Stomach (tissue), 8 donors: ENCODE measurements at regions not wholly inside any gene's neighbourhood (a gene's known extent, or its start where the extent isn't known, plus 50 kb on each side); places are given as distances from the start of the nearest gene placed in this dataset.
"Not testable (repeated sequence)": the region's sequence is repeated elsewhere in the genome, so short reads cannot be mapped to it uniquely, and the experiment has no call there.

Source experiments
- DNase-seq, 2 donors: peaks; one replicate each; pipeline versions ENCODE4 v3.0.0 to v3.0.0-alpha.2; 2013 to 2019
- H3K27ac ChIP-seq, 5 donors: fragments of 200-600 bp in 4 of 5; sonication (generic) in 4 of 5; one replicate each; pipeline ENCODE4 v1.5.1; 2013 to 2019; ENCODE audit warnings: mild to moderate bottlenecking in 1 of 5, moderate library complexity in 1 of 5
- H3K27me3 ChIP-seq, 3 donors: fragments of 200-600 bp; sonication (generic); one replicate each; pipeline ENCODE4 v1.5.1; 2017 to 2019; ENCODE audit warnings: mixed run types in 1 of 3
- H3K36me3 ChIP-seq, 4 donors: fragments of 200-600 bp; sonication (generic); 1 replicate in 3 of 4; 2 replicates in 1 of 4; pipeline ENCODE4 v1.5.1; 2016 to 2019
- H3K4me1 ChIP-seq, 4 donors: fragments of 200-600 bp; sonication (generic); one replicate each; pipeline ENCODE4 v1.5.1; 2016 to 2019
- H3K4me3 ChIP-seq, 4 donors: fragments of 200-600 bp; sonication (generic) in 3 of 4; one replicate each; pipeline ENCODE4 v1.5.1; 2016 to 2019; ENCODE audit warnings: mild to moderate bottlenecking in 1 of 4
- H3K9me3 ChIP-seq, 4 donors: fragments of 200-600 bp; sonication (generic); one replicate each; pipeline ENCODE4 v1.5.1; 2016 to 2019
- EP300 ChIP-seq: sonication (generic); formaldehyde crosslinking; IDR thresholded peaks from one replicate; pipeline ENCODE4 v1.6.1; 2017; ENCODE audit warnings: antibody characterized with exemption
- POLR2A ChIP-seq, 4 donors: fragments of 450-650 bp; IDR thresholded peaks; one replicate each; pipeline ENCODE4 v1.6.1; 2016; ENCODE audit warnings: antibody characterized with exemption in 4 of 4, control low read depth in 2 of 4, mild to moderate bottlenecking in 1 of 4, moderate library complexity in 1 of 4
- POLR2AphosphoS5 ChIP-seq, 3 donors: sonication (generic); formaldehyde crosslinking; IDR thresholded peaks; one replicate each; pipeline ENCODE4 v1.6.1; 2016; ENCODE audit warnings: antibody characterized with exemption in 3 of 3
- whole genome bisulfite sequencing, 5 donors: extraction: QIAGEN DNeasy Blood & Tissue Kit in 3 of 5; methylation state at CpG; one replicate each; pipeline versions ENCODE4 v1.1.5 to v1.1.7; 2013 to 2018; 5-methylcytosine and 5-hydroxymethylcytosine counted together
- intact Hi-C: fragments of 100-400 bp; cut with DNase I; formaldehyde crosslinking; loops from one replicate; pipeline ENCODE4 v1.15.1; 2023; ENCODE audit warnings: low total_unique reads
- TF ChIP-seq, protein P1 (sequence below), 7 experiments: fragments of 450-650 bp in 4 of 7; fragments of 200-600 bp in 3 of 7; sonication (generic) in 3 of 7; IDR thresholded peaks; one replicate each; pipeline ENCODE4 v1.5.1; 2016 to 2019; ENCODE audit warnings: antibody characterized with exemption in 7 of 7, control low read depth in 2 of 7, mild to moderate bottlenecking in 1 of 7
- donor health status: healthy with polysubstance abuse.
- donor health status: Bipolar disorder and iron deficiency.
- donor health status: healthy.

DNA sequence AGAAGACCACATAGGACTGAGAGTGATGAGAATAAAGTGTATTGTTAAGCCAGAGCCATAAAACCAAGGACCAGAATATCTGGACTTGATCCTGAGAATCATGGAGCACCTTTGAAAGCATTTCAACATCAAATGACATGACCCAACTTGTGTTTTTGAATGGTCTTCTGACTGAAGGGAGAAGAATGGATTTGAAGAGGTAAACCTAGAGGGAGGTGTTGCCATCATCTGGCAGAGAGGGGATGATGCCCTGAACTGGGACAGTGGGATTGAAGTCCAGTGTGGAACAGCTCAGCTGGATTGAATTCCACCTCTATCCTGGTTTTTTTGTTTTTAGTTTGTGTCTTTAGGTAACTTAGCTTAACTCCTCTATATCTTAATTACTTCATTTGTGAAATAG is 570.0 kb downstream of the TBC1D32 start:
- TF ChIP-seq POLR2A (IDR thresholded peaks at IDR 0.05) = no peak
- TF ChIP-seq, protein P1, sequence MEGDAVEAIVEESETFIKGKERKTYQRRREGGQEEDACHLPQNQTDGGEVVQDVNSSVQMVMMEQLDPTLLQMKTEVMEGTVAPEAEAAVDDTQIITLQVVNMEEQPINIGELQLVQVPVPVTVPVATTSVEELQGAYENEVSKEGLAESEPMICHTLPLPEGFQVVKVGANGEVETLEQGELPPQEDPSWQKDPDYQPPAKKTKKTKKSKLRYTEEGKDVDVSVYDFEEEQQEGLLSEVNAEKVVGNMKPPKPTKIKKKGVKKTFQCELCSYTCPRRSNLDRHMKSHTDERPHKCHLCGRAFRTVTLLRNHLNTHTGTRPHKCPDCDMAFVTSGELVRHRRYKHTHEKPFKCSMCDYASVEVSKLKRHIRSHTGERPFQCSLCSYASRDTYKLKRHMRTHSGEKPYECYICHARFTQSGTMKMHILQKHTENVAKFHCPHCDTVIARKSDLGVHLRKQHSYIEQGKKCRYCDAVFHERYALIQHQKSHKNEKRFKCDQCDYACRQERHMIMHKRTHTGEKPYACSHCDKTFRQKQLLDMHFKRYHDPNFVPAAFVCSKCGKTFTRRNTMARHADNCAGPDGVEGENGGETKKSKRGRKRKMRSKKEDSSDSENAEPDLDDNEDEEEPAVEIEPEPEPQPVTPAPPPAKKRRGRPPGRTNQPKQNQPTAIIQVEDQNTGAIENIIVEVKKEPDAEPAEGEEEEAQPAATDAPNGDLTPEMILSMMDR (IDR thresholded peaks at IDR 0.05) = no peak
- no peak for TF ChIP-seq EP300
- no peak for TF ChIP-seq POLR2AphosphoS5 (IDR thresholded peaks at IDR 0.05)
- no peaks in the 10 kb centered on the region for H3K27me3 ChIP-seq
- no peak overlapping the region for H3K27ac ChIP-seq
- H3K36me3 ChIP-seq = no peaks in the 10 kb centered on the region
- intact Hi-C loops = no loop called here
- H3K4me3 ChIP-seq = no peak overlapping the region
- H3K4me1 ChIP-seq = no peaks in the 10 kb centered on the region
- H3K9me3 ChIP-seq = no peaks in the 10 kb centered on the region
- DNase-seq = no peak

DNA sequence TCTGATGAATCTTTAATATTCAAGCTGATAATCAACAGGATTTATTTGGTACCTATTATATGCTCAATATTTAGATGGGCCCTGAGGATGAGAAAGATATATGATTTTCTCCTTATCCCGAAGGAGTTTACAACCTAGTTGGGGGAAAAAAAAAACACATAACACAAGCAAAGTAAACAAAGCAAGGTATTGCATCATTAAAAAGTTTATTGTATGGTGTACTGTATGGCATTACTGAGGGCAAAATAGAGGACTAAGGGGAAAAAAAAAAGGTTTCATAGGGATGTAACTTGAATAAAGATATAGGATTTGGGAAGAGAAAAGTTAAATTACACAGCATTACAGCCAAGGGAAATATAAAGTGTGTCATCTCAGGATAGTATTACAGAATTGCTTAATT is 574.7 kb downstream of the TBC1D32 start:
- Histone ChIP-seq H3K4me1 (no peaks in the 10 kb centered on the region), H3K36me3 (no peaks in the 10 kb centered on the region), H3K27ac (no peak overlapping the region), H3K4me3 (no peak overlapping the region), H3K9me3 (no peaks in the 10 kb centered on the region), H3K27me3 (no peaks in the 10 kb centered on the region)
- WGBS, 5 donors = 62 to 72% (median 70%) methylated on average over 1 of the region's 1 CpG
- DNase-seq = no peak
- intact Hi-C loops = no loop called here
- no peak for TF ChIP-seq POLR2A (IDR thresholded peaks at IDR 0.05)
- TF ChIP-seq POLR2AphosphoS5 (IDR thresholded peaks at IDR 0.05) = no peak
- TF ChIP-seq, protein P1 (IDR thresholded peaks at IDR 0.05) = no peak
- TF ChIP-seq EP300 = no peak

DNA sequence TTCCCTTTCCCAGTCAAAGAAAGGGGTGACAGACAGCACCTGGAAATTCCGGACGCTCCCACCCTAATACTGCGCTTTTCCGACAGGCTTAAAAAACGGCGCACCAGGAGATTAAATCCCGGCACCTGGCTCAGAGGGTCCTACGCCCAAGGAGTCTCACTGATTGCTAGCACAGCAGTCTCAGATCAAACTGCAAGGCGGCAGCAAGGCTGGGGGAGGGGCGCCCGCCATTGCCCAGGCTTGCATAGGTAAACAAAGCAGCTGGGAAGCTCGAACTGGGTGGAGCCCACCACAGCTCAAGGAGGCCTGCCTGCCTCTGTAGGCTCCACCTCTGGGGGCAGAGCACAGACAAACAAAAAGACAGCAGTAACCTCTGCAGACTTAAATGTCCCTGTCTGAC is 585.7 kb downstream of the TBC1D32 start:
- H3K27ac ChIP-seq, intact Hi-C loops, H3K4me3 ChIP-seq, H3K9me3 ChIP-seq, DNase-seq, H3K4me1 ChIP-seq, H3K27me3 ChIP-seq, H3K36me3 ChIP-seq: not testable (repeated sequence)
- 52 to 79% (median 58%) methylated on average over 11 to 12 of the region's 12 CpGs for WGBS, 5 donors

DNA sequence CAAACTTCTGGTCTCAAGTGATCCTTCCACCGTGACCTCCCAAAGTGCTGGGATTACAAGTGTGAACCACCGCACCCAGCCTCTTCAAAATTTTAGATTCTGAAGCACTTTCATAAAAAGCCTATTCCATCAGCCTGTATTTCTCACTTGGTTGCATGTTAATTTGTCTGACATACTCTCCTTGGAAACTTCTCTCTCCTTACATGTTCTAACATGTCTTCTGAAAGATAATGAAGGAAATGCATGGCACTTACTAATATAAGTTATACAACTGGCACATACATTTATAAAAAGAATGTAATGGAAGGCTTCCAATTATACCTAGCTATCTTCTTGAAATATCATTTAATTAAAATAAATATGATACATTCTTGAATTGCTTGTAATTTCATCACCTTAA is 597.5 kb downstream of the TBC1D32 start:
- TF ChIP-seq, protein P1 (IDR thresholded peaks at IDR 0.05) = no peak
- no peak for TF ChIP-seq EP300
- Histone ChIP-seq H3K36me3 (no peaks in the 10 kb centered on the region), H3K27me3 (no peaks in the 10 kb centered on the region), H3K4me1 (no peaks in the 10 kb centered on the region), H3K4me3 (no peak overlapping the region), H3K9me3 (peaks cover 0 to 8% (median under 1%) of the 10 kb centered on the region in 4 donors), H3K27ac (no peak overlapping the region)
- no peak for DNase-seq
- WGBS, 5 donors = 69 to 100% (median 90%) methylated on average over 2 of the region's 2 CpGs
- intact Hi-C loops = no loop called here

DNA sequence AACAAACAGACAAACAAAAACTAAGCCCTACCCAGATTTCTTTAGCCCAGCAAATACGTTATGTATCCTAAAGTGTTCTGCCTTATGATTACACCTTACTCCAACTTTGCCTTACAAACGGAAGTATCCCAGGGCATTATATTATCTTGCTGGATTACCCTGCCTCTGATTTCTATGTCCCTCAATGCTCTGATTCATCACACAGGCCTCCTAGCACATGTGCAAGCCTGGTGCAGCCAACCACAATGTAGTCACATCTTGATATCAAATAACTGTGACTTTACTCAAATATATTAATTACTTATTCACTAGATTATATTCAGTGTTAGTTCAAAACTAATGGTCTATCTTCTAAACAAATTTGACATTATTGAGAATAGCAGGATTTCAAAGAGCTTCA is 598.6 kb downstream of the TBC1D32 start:
- Histone ChIP-seq H3K27ac (no peak overlapping the region), H3K4me3 (no peak overlapping the region), H3K36me3 (no peaks in the 10 kb centered on the region), H3K27me3 (no peaks in the 10 kb centered on the region), H3K4me1 (no peaks in the 10 kb centered on the region), H3K9me3 (peaks cover 0 to 13% (median 4%) of the 10 kb centered on the region in 4 donors)
- intact Hi-C loops = no loop called here
- TF ChIP-seq POLR2A (IDR thresholded peaks at IDR 0.05) (no peak), POLR2AphosphoS5 (IDR thresholded peaks at IDR 0.05) (no peak), EP300 (no peak)
- TF ChIP-seq, protein P1 (IDR thresholded peaks at IDR 0.05) = no peak
- no peak for DNase-seq
- 61 to 67% (median 64%) methylated on average over 2 of the region's 2 CpGs for WGBS, 5 donors
